ENCODE measurements at regions not wholly inside any gene's neighbourhood (a gene's known extent, or its start where the extent isn't known, plus 50 kb on each side); places are given as distances from the start of the nearest gene placed in this dataset.

DNA sequence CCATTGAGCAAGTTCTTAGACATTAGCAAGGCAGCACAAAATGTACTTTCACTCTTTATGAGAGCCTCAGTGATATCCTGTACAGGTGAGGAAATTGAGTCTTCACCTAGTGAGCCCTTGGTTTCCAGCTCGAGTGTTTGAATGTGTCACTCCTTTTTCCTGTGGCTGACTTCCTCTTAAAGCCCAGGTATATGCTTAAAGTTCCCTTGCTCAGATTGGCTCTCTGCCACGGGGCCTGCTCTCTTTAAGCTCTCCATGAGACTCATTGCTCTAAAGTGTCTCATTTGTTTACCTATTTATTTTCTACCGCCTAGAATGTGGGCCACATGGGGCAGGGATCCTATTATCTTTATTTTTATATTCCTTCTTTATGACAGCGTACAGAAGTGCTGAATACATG lies 324.9 kb downstream of the SIPA1L2 start:
- no peak for DNase-seq

DNA sequence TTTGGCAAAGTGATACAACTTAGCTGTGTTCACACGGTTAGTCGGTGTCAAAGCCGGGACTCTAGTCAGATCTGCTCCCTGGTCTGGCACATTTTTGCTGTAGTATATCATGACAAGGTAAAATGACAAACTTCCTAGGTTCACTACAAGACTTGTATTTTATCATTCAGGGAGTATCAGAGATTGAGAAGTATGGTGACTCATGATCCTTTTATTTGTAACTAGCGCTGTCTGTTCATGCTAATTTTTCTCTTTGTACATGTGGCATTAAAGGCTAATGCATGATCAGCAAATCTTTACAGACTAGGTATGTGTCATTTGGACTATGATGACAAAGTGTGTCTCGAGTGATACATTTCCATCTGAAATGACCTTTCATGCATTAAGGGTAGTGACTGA lies 326.7 kb downstream of the SIPA1L2 start:
- no peak for DNase-seq

DNA sequence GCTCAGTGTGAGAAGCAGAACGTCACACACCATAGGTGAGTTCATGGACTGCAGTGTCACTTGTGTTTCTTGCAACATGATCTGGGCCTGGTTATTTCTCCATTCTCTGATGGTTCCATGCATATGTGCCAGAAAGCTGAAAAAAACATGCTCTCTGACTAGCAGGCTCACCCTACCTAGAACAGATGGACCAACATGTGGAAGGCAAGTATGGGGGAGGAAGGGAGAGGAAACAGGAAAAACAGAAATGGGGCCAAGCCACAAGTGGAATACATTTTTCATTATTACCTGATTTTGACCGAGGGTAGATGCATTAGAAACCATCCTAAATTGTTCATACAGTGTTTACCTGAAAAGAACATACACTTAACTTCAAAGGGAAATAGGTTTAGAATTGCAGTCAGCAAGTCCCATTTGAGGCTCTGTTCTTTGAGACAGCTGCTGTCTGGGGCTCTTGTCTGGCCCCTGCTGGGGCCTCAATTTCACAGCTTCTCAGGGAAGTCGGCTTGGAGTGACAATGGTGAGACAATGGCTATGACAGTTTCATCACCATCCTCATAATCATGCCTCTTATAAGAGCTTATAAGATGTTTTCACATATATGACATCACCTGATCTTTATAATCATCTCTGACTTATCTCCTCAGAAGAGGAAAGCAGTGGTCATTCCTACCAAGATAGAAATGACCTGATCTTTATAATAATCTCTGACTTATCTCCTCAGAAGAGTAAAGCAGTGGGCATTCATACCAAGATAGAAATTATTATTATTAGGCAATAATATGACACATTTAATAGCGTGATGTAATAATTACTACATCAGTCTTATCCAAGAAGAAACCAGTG lies 327.3 kb downstream of the SIPA1L2 start:
- DNase-seq = no peak

DNA sequence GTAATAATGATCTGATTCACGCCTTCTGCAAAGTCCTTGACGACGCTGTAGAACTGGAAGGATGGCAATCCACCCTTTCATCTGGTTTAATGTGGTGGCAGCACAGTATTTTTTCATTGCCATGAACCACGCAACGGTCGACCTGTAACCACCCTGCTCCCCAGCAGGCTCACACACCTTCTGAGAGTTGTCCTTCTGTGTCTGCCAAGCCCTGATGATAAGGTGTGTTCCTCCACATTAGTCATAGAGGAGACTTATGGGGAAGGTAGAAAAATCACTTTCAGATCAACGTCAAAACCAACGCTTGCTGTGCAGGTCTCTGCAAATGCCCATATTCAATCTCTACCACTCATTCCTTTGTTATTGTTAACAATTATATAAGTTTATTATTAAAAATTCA lies 328.7 kb downstream of the SIPA1L2 start:
- no peak for DNase-seq

DNA sequence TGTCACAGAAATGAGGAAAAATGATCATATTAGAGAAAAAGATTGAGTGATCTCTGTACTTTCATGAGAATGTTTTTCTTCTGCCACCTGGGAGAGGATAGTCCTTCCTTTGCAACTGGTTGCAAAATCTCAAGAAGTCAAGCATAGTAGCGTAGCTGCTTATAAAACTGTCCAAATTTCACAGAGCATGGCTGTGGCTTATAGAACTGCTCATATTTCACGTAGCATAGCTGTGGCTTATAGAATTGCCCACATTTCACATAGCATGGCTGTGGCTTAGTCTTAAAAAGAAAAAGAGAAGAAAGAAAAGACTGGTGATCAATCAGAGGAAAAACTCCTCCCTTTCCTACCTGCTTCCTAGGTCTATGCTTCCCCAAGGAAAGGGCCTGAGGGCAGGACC lies 329.5 kb downstream of the SIPA1L2 start:
- no peak for DNase-seq

DNA sequence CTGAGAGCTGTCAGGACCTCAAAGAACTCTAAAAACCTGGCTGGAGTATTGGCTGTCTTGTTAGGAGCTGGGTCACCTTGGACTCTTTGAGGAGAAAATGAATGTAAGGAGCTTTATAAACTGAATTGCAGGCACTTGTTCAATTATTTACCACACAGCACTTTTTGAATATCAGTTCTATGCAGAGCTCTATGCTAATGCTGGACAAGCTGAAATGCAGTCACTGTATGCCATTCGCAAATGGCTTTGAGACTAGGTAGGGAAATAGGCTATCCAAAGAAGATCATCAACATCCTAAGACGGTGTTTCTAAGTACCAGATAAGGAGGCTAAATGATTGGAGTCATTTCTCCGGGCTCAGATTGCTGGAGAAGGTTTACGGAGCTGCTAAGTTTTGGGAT lies 333.5 kb downstream of the SIPA1L2 start:
- no peak for DNase-seq

DNA sequence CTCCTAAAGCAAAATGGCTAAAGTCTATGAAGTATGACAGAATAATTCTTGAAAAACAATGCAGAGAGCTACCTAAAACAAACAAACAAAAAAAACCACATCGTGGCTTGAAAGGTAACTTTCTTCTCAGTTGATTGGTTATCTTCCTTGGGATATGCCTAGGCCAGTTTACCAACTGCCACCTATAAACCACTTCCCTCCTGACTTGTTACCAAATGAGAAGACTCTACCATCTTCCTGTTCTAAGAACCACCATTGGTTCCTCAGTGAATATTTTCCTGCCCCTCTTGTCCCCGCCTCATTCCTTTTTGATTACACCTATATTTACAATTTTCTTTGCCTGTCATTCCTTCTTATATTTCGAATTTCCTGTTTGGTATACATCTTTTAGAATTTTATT lies 336.6 kb downstream of the SIPA1L2 start:
- DNase-seq = no peak

DNA sequence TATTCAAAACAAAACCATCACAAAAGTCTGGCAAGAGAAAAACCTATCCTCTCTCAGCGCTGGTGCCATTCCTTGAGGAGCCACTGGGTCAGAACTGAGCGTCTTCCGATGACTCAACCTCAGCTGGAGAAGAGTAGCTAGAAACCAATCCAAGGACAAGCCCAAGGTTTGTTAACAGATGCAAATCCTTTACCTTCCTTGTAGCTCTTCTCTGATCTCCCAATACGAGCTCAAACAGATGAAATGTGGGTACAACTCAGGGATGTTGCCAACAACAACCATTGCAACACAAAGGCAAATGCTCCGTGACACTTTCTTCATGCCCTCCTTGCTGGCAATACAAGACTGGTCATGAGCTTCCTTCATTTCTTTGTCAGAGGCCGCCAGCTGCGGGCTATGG lies 337.1 kb downstream of the SIPA1L2 start:
- DNase-seq = peak in 1 of 2 donors; percentile 96

DNA sequence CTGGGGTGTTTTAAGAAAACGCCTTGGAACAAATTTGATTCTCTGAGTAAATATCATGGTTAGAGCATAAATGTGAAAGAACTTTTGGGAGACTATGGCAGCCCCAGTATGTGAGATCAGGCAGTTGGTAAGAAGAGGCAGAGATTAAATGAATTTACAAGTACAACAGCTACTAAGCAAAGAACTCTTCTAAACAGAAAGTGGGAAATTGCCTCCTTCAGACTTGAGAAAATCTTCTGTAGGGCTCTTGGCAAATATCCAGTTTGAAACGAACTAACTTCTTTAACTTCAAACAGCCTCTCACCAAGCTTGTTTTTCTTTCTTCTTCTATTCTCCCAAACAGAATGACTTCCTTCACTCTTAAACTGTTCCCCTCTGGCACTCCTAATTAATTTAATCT lies 337.7 kb downstream of the SIPA1L2 start:
- DNase-seq = no peak

DNA sequence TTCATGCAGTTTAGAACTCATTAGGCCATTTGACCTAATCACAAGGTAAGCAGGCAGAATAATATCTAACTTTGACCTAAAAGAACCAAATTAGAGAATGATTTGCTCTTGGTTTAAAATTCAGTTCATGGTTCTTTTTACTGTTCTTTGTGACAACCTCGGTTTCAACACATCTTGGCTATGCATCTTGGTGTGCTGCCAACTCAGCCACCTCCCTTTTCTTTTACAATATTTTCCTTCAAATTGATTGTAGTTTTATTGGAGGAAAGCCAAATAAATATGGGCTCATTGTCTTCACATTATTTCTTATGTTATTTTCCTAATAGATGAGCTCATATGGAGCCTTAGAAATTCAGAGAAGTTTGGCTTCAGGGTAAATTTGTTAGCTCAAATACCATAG lies 338.3 kb downstream of the SIPA1L2 start:
- no peak for DNase-seq

DNA sequence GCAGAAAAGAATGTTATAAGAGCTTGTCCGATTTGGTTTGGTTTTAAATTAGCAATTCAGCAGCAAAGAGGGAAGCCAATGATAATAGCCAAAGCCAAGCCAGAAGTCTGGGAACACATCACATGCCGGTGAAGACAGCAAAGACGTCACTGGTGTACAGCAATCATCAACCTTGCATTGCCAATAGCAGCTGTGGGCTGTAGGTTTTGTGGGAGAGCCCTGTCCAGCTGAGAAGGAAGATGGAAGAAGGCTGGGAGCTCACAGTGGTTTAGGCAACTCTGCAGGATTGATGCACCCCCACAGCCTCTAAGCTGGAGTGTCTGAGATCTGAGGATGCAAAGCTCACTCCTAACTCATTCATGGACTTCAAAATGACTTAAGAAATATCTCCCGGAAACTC lies 338.7 kb downstream of the SIPA1L2 start:
- no peak for DNase-seq

DNA sequence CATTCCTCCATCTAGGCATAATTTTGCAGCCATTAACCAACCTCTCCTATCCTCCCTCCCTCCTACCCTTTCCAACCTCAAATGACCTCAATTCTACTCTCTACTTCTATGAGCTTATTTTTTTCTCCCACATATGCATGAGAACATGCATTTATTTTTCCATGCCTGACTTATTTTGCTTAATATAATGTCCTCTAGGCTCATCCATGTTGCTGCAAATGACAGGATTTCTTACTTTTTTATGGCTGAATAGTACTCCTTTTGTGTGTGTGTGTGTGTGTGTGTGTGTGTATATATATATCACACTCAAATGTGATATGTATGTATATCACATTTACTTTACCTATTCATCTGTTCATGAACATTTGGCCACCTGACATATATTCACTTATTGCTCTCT lies 339.4 kb downstream of the SIPA1L2 start:
- no peak for DNase-seq

DNA sequence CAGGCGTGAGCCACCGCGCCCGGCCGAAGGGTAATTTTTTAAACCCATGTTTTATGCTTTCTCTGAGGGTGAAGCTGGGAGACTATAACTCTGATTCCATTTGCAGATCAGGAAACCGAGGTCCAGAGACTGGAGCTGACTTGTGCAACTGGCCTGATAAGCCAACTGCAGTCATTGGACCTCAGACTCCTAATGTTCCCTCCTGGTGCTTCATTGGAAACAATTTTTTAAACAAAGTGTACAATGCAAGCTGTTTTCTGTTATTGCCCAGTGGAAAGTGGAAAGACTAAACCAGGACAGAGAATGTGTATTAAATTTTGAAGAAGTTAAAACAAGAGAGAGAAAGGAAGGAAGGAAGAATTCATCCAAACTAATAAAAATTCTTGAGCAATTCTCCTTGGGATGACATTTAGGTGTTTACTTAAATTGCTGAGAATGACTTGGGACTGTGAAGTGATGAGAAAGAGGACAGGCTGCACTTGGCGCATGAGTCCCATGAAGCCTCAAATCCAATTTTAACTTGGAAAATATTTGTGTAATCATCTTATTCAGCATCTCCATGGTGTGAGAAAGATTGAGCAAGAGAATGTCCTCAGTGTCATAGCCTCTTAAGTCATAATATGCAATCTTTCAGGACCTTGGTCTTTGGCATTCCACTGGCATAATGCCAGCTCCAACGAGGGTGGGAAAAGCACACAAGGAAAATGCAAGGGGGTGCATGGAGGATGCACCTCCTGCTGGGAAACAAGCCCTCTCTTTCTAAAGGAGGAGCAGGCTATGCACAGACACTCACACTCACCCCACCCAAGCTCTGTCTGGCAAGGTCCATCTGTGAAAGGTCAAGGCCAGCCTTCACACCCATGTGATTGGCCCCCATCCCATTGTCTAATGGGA lies 342.0 kb downstream of the SIPA1L2 start:
- DNase-seq = no peak

DNA sequence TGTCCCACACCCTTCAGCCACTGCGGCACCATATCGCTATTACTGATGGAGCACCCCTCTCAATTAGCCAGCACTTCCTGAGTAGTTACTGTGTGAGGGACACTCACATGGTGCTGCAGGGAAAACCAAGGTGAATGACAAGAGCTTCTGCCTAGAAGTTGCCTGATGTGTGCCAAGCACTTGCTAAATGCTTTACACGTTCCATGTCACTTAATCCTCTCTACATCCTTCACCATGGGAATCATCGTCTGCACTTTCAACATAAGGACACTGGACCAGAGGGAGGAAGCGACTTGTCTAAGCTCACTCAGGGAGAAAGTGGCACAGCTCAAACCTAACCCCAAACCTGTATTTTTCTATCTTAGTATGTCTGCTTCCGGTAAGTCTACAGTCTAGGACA lies 344.8 kb downstream of the SIPA1L2 start:
- no peak for DNase-seq

DNA sequence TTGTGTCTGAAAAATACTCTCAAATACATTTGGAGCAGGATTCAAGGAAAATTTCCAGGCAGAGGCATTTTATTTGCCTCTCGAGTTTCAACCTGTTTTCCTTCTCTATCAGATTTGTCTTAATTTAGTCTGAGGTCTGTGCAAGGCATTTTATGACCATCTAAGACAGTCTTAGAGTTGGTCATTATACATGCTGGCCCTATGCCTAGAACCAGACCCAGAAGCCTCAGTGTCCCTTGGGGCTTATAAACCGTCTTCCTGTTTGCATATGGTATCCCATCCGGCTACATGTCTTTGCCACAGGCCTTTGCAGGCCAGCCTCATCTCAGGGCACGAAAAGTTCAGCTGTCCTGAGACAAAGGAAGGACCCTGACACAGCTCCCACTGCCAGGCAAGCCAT lies 346.1 kb downstream of the SIPA1L2 start:
- DNase-seq = no peak

DNA sequence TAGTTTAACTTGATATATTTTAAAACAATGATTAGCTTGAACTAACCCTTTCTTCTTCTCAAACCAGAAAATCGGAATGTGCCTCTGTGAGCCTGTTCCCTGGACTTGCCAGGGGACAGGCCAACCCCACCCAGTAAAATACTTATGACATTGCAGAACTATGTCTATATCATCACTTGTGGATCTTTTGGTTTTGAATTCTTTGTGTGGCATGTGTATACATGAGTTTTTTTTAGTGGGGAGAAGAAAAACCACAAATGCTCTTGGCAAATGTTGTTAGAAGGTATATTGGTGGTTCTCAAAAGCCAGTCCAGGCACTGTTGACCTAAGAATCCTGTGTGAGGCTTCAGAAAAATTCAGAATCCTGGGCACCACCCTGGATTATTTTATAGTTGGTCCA lies 347.4 kb downstream of the SIPA1L2 start:
- DNase-seq = no peak

DNA sequence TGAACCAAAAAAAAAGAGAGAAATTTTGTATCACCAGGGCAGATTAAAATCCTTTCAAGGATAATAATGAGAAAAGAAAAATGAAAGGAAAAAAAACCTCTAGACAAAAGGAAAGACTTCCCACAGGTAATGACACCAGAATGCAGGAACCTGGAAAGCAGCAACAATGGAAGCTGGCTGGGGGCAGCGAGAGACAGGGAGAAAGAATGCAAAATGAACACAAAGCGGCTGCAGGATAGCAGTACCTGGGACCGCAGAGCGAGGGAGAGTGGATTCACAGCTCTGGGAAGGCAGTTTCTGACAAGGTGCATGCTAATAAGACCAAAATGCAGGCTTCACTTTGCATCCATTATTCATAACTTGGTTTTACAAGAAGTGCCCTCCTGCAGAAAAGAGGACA lies 349.0 kb downstream of the SIPA1L2 start:
- DNase-seq = no peak

DNA sequence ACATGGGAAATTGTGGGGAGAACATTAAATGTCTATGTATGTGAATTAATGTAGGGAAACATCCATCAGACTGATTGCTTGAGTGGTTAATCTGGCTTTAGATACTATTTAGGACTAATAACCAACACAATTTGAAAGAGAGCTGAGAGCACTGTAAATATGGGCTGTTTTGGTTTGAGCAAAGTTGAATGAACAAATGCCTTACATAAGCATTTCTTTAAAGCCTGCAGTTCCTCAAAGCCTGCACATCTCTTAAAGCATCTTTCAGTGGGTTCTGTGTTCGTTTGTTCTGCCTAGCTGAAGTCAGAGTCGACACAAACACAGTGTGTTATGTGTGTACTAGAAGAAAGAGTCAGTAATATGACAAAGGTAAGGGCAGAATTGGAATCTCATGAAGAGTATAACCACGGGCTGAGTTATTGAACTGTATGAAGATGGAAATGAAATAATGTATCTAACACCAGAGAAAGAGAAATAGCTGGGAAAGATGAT lies 350.0 kb downstream of the SIPA1L2 start:
- DNase-seq = no peak

DNA sequence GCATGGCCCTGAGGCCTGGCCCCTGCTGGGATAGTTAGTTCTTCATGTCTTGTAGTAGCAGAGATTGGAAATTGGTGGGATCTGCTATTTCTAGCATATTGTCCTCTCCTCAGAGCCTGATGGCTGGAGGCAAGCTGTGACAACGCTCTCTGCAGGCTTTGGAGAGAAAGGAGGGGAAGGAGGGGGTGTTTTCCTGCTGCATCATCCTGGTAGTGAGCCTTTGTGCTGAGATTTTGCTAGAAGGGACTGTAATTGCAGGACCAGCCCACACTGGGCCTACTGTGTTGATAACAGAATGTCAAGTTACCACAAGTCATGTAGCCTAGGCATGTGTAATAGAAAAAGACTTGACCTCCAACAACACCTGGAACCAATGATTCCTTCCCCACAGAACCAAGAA lies 351.0 kb downstream of the SIPA1L2 start:
- no peak for DNase-seq

DNA sequence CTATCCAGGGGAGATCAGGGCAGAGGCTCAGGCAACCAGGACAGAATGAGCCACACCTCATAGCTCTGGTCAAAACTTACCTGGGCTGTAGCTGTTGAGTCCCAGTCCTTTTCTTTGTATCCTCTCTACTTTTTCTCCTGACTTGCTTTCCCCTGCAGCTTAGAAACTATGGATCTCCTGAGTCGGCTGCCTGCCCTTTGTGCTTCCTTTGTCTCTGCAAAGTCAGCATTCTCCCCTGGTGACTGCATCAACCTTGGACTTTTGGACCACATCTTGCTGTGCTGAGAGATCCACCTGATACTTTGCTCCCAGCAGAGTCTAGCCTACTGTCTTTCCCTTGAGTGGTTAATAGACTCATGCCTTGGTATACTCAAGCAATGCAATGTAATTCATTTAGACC lies 353.3 kb downstream of the SIPA1L2 start:
- no peak for DNase-seq

DNA sequence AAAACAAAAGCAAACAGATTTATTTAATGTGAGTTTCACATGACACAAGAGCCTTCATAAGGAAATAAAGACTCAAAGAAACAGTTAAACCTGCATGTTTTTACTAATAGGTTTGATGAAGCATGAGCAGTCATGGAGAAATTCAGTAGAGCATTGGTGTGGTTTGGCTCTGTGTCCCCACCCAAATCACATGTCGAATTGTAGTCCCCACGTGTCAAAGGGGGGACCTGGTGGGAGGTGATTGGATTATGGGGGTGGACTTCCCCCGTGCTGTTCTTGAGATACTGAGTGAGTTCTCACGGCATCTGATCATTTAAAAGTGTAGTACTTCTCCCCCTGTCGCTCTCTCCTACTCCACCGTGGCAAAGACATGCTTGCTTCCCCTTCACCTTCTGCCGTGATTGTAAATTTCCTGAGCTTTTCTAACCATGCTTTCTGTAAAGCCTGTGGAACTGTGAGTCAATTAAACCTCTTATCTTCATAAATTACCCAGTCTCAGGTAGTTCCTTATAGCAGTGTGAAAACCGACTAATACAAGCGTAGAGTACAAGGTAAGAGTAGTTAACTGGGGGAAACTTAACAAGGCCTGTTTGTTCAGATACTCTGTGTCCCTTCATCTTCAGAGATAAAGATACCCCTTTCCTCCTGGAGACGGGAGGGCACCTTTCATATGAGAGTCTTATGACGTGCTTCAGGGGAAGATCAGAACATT lies 354.8 kb downstream of the SIPA1L2 start:
- no peak for DNase-seq

DNA sequence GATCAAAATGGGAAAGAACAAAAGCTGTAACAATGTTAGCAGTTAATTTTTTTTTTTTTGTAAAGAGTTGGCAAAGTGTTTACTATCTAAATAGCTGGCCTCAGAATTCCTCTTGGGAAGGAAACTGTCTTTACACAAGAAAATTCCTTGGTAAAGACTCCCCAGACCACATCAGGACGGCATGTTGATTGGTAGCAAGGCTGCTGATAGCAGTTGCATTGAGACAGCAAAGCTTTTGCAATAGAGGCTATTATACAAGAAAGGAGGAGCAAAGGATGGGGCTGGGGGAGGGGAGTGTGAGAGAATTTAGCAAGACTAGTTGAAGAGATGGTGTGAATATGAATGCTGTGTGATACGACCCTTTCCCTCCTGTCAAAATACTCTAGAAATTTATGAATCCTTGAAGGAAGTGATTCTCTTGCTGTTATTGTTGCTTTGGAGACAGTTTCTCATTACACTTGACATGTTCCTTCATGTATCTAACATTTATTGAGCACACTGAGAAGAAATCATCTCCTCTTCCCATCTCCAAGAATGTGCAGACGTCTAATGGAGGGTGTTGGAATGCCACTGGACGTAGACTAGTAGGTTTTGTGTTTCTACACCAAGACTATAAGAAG lies 355.6 kb downstream of the SIPA1L2 start:
- no peak for DNase-seq

DNA sequence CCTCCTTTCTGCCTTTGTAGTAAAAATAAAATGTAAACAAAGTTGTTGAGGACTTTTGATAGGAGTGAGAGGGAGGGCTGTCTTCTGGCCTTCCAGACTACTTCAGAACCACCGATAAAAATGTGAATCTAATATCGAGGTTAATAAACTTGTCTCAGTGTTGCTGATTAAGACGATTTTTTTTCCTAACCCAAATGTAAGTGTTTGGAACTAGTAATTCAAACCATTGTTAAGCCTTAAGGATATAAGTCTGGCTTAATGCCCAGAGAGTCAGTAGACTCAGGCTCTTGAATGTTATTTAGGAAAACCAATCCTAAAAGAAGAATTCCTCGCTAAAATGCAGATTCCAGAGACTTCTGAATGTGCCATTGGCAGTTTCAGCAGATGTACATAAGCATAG lies 356.9 kb downstream of the SIPA1L2 start:
- DNase-seq = no peak

All from hippocampal formation (tissue), 2 donors.